CD8-positive, alpha-beta memory T cell (primary cell): ENCODE measurements at regions not wholly inside any gene's neighbourhood (a gene's known extent, or its start where the extent isn't known, plus 50 kb on each side); places are given as distances from the start of the nearest gene placed in this dataset.
A peak's percentile ranks its signal among the peaks of the same experiment; 100 is the strongest.

Source experiments
- CTCF ChIA-PET: fragments of 350-600 bp; sonication (Branson Sonifier 250); formaldehyde crosslinking; loops from one replicate; lab custom pipeline; 2021; ENCODE audit warnings: antibody characterized with exemption; lab: Charles Lee
- POLR2A ChIA-PET: fragments of 350-600 bp; sonication (Branson Sonifier 250); formaldehyde crosslinking; loops from one replicate; lab custom pipeline; 2021; ENCODE audit warnings: antibody characterized with exemption; lab: Charles Lee
- DNase-seq, 5 donors: peaks; one replicate each; pipeline versions ENCODE4 v3.0.0 to v3.0.0-alpha.2; 2020 to 2022; ENCODE audit warnings: mixed read lengths in 1 of 5
- H3K27ac ChIP-seq: one replicate; pipeline ENCODE4 v1.7.0; 2013; ENCODE audit warnings: low read depth, mild to moderate bottlenecking, low read length, moderate library complexity
- H3K27me3 ChIP-seq: 2 replicates; pipeline ENCODE4 v1.7.0; 2013; ENCODE audit warnings: low read length, mild to moderate bottlenecking; ENCODE audit not compliant: insufficient read depth, poor library complexity, severe bottlenecking
- H3K36me3 ChIP-seq: 2 replicates; pipeline ENCODE4 v1.7.0; 2013; ENCODE audit warnings: mild to moderate bottlenecking, low read length, moderate library complexity; ENCODE audit not compliant: insufficient read depth
- H3K4me1 ChIP-seq: 2 replicates; pipeline ENCODE4 v1.7.0; 2013; ENCODE audit warnings: mild to moderate bottlenecking, low read length, moderate library complexity; ENCODE audit not compliant: insufficient read depth
- H3K4me3 ChIP-seq: 2 replicates; pipeline ENCODE4 v1.7.0; 2013; ENCODE audit warnings: mild to moderate bottlenecking, low read length
- H3K9me3 ChIP-seq: 2 replicates; pipeline ENCODE4 v1.7.0; 2013; ENCODE audit warnings: mild to moderate bottlenecking, low read length
- H3K27ac Mint-ChIP-seq, 8 donors: one replicate each; pipeline ENCODE4 v1.8.0; 2020 to 2021; ENCODE audit warnings: mixed read lengths in 8 of 8, mild to moderate bottlenecking in 6 of 8, inconsistent platforms in 3 of 8, moderate library complexity in 3 of 8
- H3K27me3 Mint-ChIP-seq, 2 donors: one replicate each; pipeline ENCODE4 v1.8.0; 2020 to 2021; ENCODE audit warnings: mixed read lengths in 2 of 2, mild to moderate bottlenecking in 1 of 2, moderate library complexity in 1 of 2
- H3K36me3 Mint-ChIP-seq, 3 donors: one replicate each; pipeline ENCODE4 v1.8.0; 2020 to 2021; ENCODE audit warnings: mixed read lengths in 3 of 3, inconsistent platforms in 1 of 3, mild to moderate bottlenecking in 1 of 3
- H3K4me1 Mint-ChIP-seq, 3 donors: one replicate each; pipeline ENCODE4 v1.8.0; 2020 to 2021; ENCODE audit warnings: mixed read lengths in 3 of 3, inconsistent platforms in 1 of 3, mild to moderate bottlenecking in 1 of 3
- H3K4me3 Mint-ChIP-seq, 7 donors: one replicate each; pipeline ENCODE4 v1.8.0; 2020 to 2021; ENCODE audit warnings: mixed read lengths in 7 of 7, mild to moderate bottlenecking in 6 of 7, moderate library complexity in 4 of 7, inconsistent platforms in 2 of 7
- H3K9me3 Mint-ChIP-seq, 5 donors: one replicate each; pipeline ENCODE4 v1.8.0; 2020 to 2022; ENCODE audit warnings: mixed read lengths in 5 of 5, mild to moderate bottlenecking in 3 of 5, moderate library complexity in 2 of 5, inconsistent platforms in 1 of 5

GRCh38 chr11:104713401-104713800 is 184.9 kb downstream of the CASP12 start:
- peaks cover 15 to 19% (median 18%) of the 10 kb centered on the region in 3 donors for H3K4me1 Mint-ChIP-seq
- no peaks in the 10 kb centered on the region for H3K27me3 Mint-ChIP-seq
- no peak overlapping the region for H3K27ac ChIP-seq
- H3K4me3 ChIP-seq: no peak overlapping the region
- H3K36me3 ChIP-seq: no peaks in the 10 kb centered on the region
- no peak for DNase-seq
- no peak overlapping the region for H3K27ac Mint-ChIP-seq
- peaks cover 12% of the 10 kb centered on the region for H3K4me1 ChIP-seq
- POLR2A ChIA-PET: no interaction called here
- no peaks in the 10 kb centered on the region for H3K9me3 Mint-ChIP-seq
- H3K36me3 Mint-ChIP-seq: peaks cover 0 to 17% (median 2%) of the 10 kb centered on the region in 3 donors
- no peak overlapping the region for H3K4me3 Mint-ChIP-seq
- CTCF ChIA-PET: no interaction called here
- H3K9me3 ChIP-seq: no peaks in the 10 kb centered on the region
- H3K27me3 ChIP-seq: no peaks in the 10 kb centered on the region

GRCh38 chr11:104705490-104706190 is 192.6 kb downstream of the CASP12 start:
- POLR2A ChIA-PET: interaction anchor here (0.6 kb wide), 1 partner anchor 395 kb away, joined by 3 read pairs; no protein-coding TSS in a partner anchor
- Mint-ChIP-seq H3K9me3 (no peaks in the 10 kb centered on the region), H3K27ac (peak overlapping the region; percentile 91 to 99 (median 97)), H3K4me1 (peaks cover 50 to 66% (median 64%) of the 10 kb centered on the region in 3 donors), H3K36me3 (peaks cover 0 to 5% (median 0%) of the 10 kb centered on the region in 3 donors), H3K27me3 (no peaks in the 10 kb centered on the region), H3K4me3 (peak overlapping the region; percentile 68 to 87 (median 81))
- Histone ChIP-seq H3K4me3 (peak overlapping the region; percentile 34), H3K9me3 (no peaks in the 10 kb centered on the region), H3K4me1 (peaks cover 56% of the 10 kb centered on the region), H3K27ac (peak overlapping the region; percentile 35), H3K36me3 (no peaks in the 10 kb centered on the region), H3K27me3 (no peaks in the 10 kb centered on the region)
- CTCF ChIA-PET: interaction anchor here (1.2 kb wide), 1 partner anchor 96 kb away, joined by 3 read pairs; no protein-coding TSS in a partner anchor
- DNase-seq: peak; percentile 42 to 86 (median 83)

GRCh38 chr11:104704888-104705287 is 193.4 kb downstream of the CASP12 start:
- Histone ChIP-seq H3K27ac (peak overlapping the region; percentile 35), H3K27me3 (no peaks in the 10 kb centered on the region), H3K4me1 (peaks cover 61% of the 10 kb centered on the region), H3K36me3 (no peaks in the 10 kb centered on the region), H3K9me3 (no peaks in the 10 kb centered on the region), H3K4me3 (peak overlapping the region; percentile 34)
- no peaks in the 10 kb centered on the region for H3K9me3 Mint-ChIP-seq
- peak overlapping the region; percentile 70 to 87 (median 81) for H3K4me3 Mint-ChIP-seq
- peaks cover 0 to 5% (median 0%) of the 10 kb centered on the region in 3 donors for H3K36me3 Mint-ChIP-seq
- H3K27me3 Mint-ChIP-seq: no peaks in the 10 kb centered on the region
- H3K4me1 Mint-ChIP-seq: peaks cover 53 to 68% (median 67%) of the 10 kb centered on the region in 3 donors
- DNase-seq: no peak
- H3K27ac Mint-ChIP-seq: peak overlapping the region; percentile 91 to 99 (median 97)
- ChIA-PET POLR2A (interaction anchor here (0.5 kb wide), 1 partner anchor 230 kb away, joined by 3 read pairs; no protein-coding TSS in a partner anchor), CTCF (interaction anchor here (1.2 kb wide), 1 partner anchor 95 kb away, joined by 3 read pairs; no protein-coding TSS in a partner anchor)

- ChIA-PET POLR2A (interaction anchor here (0.5 kb wide), 1 partner anchor 230 kb away, joined by 3 read pairs; no protein-coding TSS in a partner anchor), CTCF (interaction anchor here (1.2 kb wide), 1 partner anchor 94 kb away, joined by 3 read pairs; no protein-coding TSS in a partner anchor)
- peak overlapping the region; percentile 34 for H3K4me3 ChIP-seq
- Mint-ChIP-seq H3K36me3 (peaks cover 0 to 5% (median 0%) of the 10 kb centered on the region in 3 donors), H3K4me3 (peak overlapping the region; percentile 8 to 87 (median 76)), H3K27me3 (no peaks in the 10 kb centered on the region), H3K9me3 (no peaks in the 10 kb centered on the region), H3K4me1 (peaks cover 48 to 62% (median 61%) of the 10 kb centered on the region in 3 donors), H3K27ac (peak overlapping the region; percentile 91 to 99 (median 97))
- no peaks in the 10 kb centered on the region for H3K9me3 ChIP-seq
- no peak overlapping the region for H3K27ac ChIP-seq
- H3K27me3 ChIP-seq: no peaks in the 10 kb centered on the region
- H3K4me1 ChIP-seq: peaks cover 56% of the 10 kb centered on the region
- H3K36me3 ChIP-seq: no peaks in the 10 kb centered on the region
- no peak for DNase-seq
These were observed 194.0 kb downstream of the CASP12 start for GRCh38 chr11:104704146-104704830.

GRCh38 chr11:104700609-104701008 is 197.7 kb downstream of the CASP12 start:
- no peaks in the 10 kb centered on the region for H3K27me3 ChIP-seq
- Mint-ChIP-seq H3K4me3 (no peak overlapping the region), H3K36me3 (peaks cover 0 to 3% (median 0%) of the 10 kb centered on the region in 3 donors), H3K27ac (peak overlapping the region in 6 of 8 donors; percentile 4 to 83 (median 52)), H3K4me1 (peaks cover 26 to 38% (median 33%) of the 10 kb centered on the region in 3 donors), H3K27me3 (no peaks in the 10 kb centered on the region), H3K9me3 (no peaks in the 10 kb centered on the region)
- H3K9me3 ChIP-seq: no peaks in the 10 kb centered on the region
- no peaks in the 10 kb centered on the region for H3K36me3 ChIP-seq
- no peak overlapping the region for H3K27ac ChIP-seq
- CTCF ChIA-PET: no interaction called here
- DNase-seq: peak in 1 of 5 donors; percentile 21
- POLR2A ChIA-PET: no interaction called here
- no peak overlapping the region for H3K4me3 ChIP-seq
- H3K4me1 ChIP-seq: peaks cover 25% of the 10 kb centered on the region

GRCh38 chr11:104699981-104700380 is 198.3 kb downstream of the CASP12 start:
- no peaks in the 10 kb centered on the region for H3K9me3 Mint-ChIP-seq
- no peaks in the 10 kb centered on the region for H3K36me3 ChIP-seq
- no peaks in the 10 kb centered on the region for H3K36me3 Mint-ChIP-seq
- peaks cover 20 to 31% (median 27%) of the 10 kb centered on the region in 3 donors for H3K4me1 Mint-ChIP-seq
- no peaks in the 10 kb centered on the region for H3K27me3 Mint-ChIP-seq
- H3K4me3 ChIP-seq: no peak overlapping the region
- no peak overlapping the region for H3K27ac ChIP-seq
- H3K27ac Mint-ChIP-seq: no peak overlapping the region
- H3K4me3 Mint-ChIP-seq: no peak overlapping the region
- no peak for DNase-seq
- no peaks in the 10 kb centered on the region for H3K27me3 ChIP-seq
- H3K4me1 ChIP-seq: peaks cover 20% of the 10 kb centered on the region
- POLR2A ChIA-PET: no interaction called here
- no peaks in the 10 kb centered on the region for H3K9me3 ChIP-seq
- CTCF ChIA-PET: no interaction called here

- Mint-ChIP-seq H3K36me3 (peaks cover 0 to 3% (median 0%) of the 10 kb centered on the region in 3 donors), H3K27me3 (no peaks in the 10 kb centered on the region), H3K27ac (no peak overlapping the region), H3K4me3 (no peak overlapping the region), H3K9me3 (peaks cover 0 to 3% (median 0%) of the 10 kb centered on the region in 5 donors), H3K4me1 (peaks cover 1 to 2% (median 2%) of the 10 kb centered on the region in 3 donors)
- Histone ChIP-seq H3K9me3 (no peaks in the 10 kb centered on the region), H3K27me3 (no peaks in the 10 kb centered on the region), H3K4me3 (no peak overlapping the region), H3K4me1 (peaks cover under 1% of the 10 kb centered on the region), H3K36me3 (no peaks in the 10 kb centered on the region), H3K27ac (no peak overlapping the region)
- ChIA-PET CTCF (no interaction called here), POLR2A (no interaction called here)
- no peak for DNase-seq
These were observed 203.2 kb downstream of the CASP12 start for GRCh38 chr11:104695065-104695463.
